BE2C (cell line): ENCODE measurements at regions not wholly inside any gene's neighbourhood (a gene's known extent, or its start where the extent isn't known, plus 50 kb on each side); places are given as distances from the start of the nearest gene placed in this dataset.

Experiments used
- DNase-seq: peaks from one replicate; pipeline ENCODE4 v3.0.0-alpha.2; 2020
- H3K27me3 ChIP-seq: fragments of 250-450 bp; sonication (Bioruptor Pico); 2 replicates; pipeline ENCODE4 v1.5.1; 2020; ENCODE audit warnings: mild to moderate bottlenecking
- H3K36me3 ChIP-seq: fragments of 250-450 bp; sonication (Bioruptor Pico); 2 replicates; pipeline ENCODE4 v1.5.1; 2020; ENCODE audit warnings: mild to moderate bottlenecking
- H3K4me1 ChIP-seq: fragments of 250-450 bp; sonication (Bioruptor Pico); 2 replicates; pipeline ENCODE4 v1.5.1; 2020
- H3K4me3 ChIP-seq: 2 replicates; pipeline ENCODE4 v1.5.1; 2011; ENCODE audit warnings: low read depth, low read length
- H3K9me3 ChIP-seq: fragments of 250-450 bp; sonication (Bioruptor Pico); 2 replicates; pipeline ENCODE4 v1.5.1; 2020
- TF ChIP-seq, protein P1 (sequence below): IDR thresholded peaks from 2 replicates; pipeline ENCODE4 v1.5.1; 2012; ENCODE audit warnings: mild to moderate bottlenecking, low read depth, low read length

DNA sequence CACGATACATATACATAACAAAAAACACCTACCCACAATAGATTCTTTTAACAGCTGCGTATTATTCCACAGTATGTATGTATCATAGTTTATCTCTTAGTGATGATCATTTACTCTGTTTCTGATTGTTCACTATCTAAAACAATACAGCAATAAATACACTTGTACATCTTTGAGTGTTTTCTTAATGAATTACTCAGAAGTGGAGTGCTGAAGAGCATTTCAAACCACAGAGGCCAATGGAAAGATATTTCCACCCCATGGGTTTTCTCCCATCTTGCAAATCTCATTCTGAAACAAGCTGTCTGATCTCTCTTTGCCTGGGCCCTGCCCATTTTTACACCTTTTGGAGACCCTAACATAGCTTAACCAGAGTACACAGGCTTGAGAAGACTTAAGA lies 113.8 kb upstream of the KLF7 start:
- H3K27me3 ChIP-seq, result no peaks in the 10 kb centered on the region; the same call in 1 of the 2 replicates
- H3K36me3 ChIP-seq, result no peaks in the 10 kb centered on the region
- H3K4me1 ChIP-seq, result peaks cover 25% of the 10 kb centered on the region
- H3K4me3 ChIP-seq, result no peak overlapping the region
- no peaks in the 10 kb centered on the region; the same call in 1 of the 2 replicates for H3K9me3 ChIP-seq
- no peak for DNase-seq
- TF ChIP-seq, protein P1, sequence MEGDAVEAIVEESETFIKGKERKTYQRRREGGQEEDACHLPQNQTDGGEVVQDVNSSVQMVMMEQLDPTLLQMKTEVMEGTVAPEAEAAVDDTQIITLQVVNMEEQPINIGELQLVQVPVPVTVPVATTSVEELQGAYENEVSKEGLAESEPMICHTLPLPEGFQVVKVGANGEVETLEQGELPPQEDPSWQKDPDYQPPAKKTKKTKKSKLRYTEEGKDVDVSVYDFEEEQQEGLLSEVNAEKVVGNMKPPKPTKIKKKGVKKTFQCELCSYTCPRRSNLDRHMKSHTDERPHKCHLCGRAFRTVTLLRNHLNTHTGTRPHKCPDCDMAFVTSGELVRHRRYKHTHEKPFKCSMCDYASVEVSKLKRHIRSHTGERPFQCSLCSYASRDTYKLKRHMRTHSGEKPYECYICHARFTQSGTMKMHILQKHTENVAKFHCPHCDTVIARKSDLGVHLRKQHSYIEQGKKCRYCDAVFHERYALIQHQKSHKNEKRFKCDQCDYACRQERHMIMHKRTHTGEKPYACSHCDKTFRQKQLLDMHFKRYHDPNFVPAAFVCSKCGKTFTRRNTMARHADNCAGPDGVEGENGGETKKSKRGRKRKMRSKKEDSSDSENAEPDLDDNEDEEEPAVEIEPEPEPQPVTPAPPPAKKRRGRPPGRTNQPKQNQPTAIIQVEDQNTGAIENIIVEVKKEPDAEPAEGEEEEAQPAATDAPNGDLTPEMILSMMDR, result no peak

DNA sequence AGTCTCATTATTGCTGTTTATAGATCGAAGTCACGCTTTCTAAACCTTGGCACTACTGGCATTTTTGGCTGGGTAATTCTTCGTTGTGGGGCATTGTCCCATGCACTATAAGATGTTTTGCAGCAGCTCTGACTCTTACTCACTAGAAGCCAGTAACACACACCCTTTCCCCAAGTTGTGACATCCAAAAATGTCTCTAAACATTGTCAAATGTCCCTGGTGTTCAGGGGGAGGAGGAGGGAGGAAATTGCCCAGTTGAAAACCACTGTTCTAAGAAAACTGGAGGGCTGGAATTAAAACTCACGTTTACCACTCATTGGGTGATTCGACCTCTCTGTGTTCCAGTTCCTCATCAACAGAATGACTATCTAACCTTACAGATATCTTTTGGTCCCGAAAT lies 115.7 kb upstream of the KLF7 start:
- Histone ChIP-seq H3K9me3 (no peaks in the 10 kb centered on the region), H3K36me3 (no peaks in the 10 kb centered on the region), H3K4me1 (peaks cover 43% of the 10 kb centered on the region), H3K27me3 (no peaks in the 10 kb centered on the region; the same call in 1 of the 2 replicates), H3K4me3 (no peak overlapping the region)
- no peak for DNase-seq
- TF ChIP-seq, protein P1, result no peak

DNA sequence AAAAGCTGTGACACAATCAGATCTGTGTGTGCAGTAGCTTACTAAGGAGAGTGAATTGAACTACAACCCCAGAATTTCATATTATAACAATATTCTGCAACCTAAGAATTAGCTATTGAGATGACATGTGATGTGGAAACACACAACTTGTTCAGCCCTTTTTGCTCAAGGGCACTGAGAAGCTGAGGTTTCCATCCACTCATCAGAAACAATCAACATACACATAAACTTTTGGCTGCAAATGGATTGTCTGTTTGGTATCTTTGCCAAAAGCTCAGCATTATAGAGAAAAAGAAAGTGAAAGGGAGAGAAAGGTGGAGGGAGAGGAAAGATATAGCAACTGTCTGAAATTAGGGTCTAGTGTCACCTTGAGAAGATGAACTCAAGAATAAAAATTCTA lies 117.2 kb upstream of the KLF7 start:
- TF ChIP-seq, protein P1, result no peak
- H3K27me3 ChIP-seq, result no peaks in the 10 kb centered on the region; the same call in 1 of the 2 replicates
- H3K4me1 ChIP-seq, result peaks cover 43% of the 10 kb centered on the region
- no peak overlapping the region for H3K4me3 ChIP-seq
- no peaks in the 10 kb centered on the region for H3K9me3 ChIP-seq
- no peaks in the 10 kb centered on the region for H3K36me3 ChIP-seq
- DNase-seq, result no peak

DNA sequence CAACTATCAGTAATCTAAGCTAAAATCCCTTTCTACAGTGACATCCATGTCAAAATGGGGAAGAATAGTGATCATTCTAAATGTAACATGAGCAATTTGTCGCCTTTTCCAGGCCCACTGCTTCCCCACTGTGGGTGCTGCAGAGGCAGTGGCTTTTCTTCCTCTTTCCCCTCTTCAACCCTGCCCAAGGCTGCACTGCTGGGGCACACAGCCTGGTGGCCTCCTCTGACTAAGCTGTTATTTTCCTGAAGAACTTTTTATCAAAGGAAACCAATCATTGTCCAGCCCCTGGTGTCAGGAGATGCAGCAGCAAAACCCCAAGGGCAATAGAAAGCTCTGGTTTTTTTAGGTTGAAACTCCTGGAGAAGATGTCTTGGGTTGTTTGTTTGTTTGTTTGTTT lies 117.6 kb upstream of the KLF7 start:
- no peaks in the 10 kb centered on the region for H3K36me3 ChIP-seq
- DNase-seq, result peak; percentile 26
- no peak overlapping the region for H3K4me3 ChIP-seq
- H3K4me1 ChIP-seq, result peaks cover 43% of the 10 kb centered on the region
- H3K27me3 ChIP-seq, result no peaks in the 10 kb centered on the region
- no peaks in the 10 kb centered on the region for H3K9me3 ChIP-seq
- TF ChIP-seq, protein P1, result peak; percentile 31

DNA sequence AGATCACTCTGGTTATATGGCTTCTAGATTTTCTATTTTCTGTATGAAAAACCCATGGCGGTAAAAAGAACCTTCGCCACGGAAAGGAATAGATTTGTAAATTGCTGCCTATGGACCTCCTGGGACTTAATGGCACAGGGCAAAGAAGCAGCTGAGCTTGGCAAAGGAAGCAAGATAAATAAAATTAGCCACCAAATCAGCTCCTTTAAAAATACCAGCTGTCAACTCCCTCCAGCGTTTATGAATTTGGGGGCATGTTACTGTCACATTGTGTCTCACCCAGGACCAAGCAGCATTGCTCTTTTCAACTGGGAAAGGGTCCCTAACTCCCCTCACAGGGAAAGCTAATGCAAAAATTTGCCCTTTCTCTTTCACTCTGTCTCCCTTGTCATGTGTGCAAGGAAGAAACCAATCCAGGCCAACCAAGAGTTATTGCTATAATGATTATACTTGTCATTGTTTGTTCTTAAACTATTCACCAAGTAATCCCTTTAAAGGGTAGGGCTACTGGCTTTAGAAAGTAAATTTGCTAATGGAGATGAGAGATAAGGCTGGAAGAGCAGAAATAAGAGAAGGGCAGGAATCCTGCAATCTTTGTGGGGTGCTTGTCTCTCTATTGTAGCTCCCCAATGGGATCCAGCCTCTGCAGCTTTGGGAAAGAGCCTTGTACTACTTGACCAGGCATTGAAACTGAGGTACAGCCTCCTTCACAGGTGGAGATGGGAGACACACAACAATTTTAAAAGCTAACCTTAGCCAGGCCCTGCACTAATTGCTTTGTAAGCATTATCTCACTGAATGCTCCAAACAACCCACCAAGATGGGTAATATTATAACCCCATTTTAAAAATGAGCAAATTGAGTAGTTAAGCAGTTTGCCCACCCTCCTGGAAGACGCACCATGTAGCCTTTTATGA lies 119.1 kb upstream of the KLF7 start:
- no peak for DNase-seq
- H3K4me1 ChIP-seq, result peaks cover 55% of the 10 kb centered on the region
- no peaks in the 10 kb centered on the region for H3K9me3 ChIP-seq
- TF ChIP-seq, protein P1, result no peak
- H3K4me3 ChIP-seq, result no peak overlapping the region
- no peaks in the 10 kb centered on the region for H3K27me3 ChIP-seq
- no peaks in the 10 kb centered on the region for H3K36me3 ChIP-seq

DNA sequence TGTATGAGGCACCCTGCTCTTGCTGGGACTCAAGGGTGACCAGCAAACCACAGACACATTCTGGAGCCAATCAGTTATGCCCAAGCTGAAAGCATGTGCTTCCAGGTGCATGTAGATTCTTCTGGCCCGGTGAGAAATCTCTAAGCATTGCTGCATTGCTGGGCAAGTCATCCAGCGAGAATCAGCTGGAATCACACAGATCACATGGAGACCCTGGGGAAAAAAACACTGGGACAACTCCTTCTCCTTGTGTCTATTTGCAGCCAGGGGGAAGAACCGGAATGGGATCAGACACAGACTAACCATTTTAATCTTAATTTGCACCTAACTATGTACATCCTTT lies 119.7 kb upstream of the KLF7 start:
- H3K27me3 ChIP-seq, result no peaks in the 10 kb centered on the region
- no peak overlapping the region for H3K4me3 ChIP-seq
- TF ChIP-seq, protein P1, result no peak
- no peaks in the 10 kb centered on the region for H3K9me3 ChIP-seq
- H3K4me1 ChIP-seq, result peaks cover 55% of the 10 kb centered on the region
- no peaks in the 10 kb centered on the region for H3K36me3 ChIP-seq
- DNase-seq, result peak; percentile 23
